CD14-positive monocyte (primary cell): ENCODE measurements at regions not wholly inside any gene's neighbourhood (a gene's known extent, or its start where the extent isn't known, plus 50 kb on each side); places are given as distances from the start of the nearest gene placed in this dataset.

Source experiments
- DNase-seq, 3 donors: peaks; one replicate each; pipeline ENCODE4 v3.0.0-alpha.2; 2011 to 2022
- H2AFZ ChIP-seq: 2 replicates; pipeline ENCODE4 v1.6.0; 2012; ENCODE audit warnings: mild to moderate bottlenecking, low read depth, low read length, inconsistent platforms; ENCODE audit not compliant: insufficient read depth, poor library complexity, severe bottlenecking
- H3K27ac ChIP-seq, 2 donors: 1 replicate in 1 of 2; 2 replicates in 1 of 2; pipeline ENCODE4 v1.5.1; 2012 to 2013; ENCODE audit warnings: low read length in 2 of 2, control low read depth in 1 of 2, inconsistent platforms in 1 of 2, low read depth in 1 of 2, mild to moderate bottlenecking in 1 of 2
- H3K27me3 ChIP-seq, 2 donors: one replicate each; pipeline versions ENCODE4 v1.6.0 to v1.6.1; 2011 to 2013; ENCODE audit warnings: low read length in 2 of 2; ENCODE audit not compliant: control insufficient read depth in 2 of 2, insufficient read depth in 2 of 2
- H3K36me3 ChIP-seq, 2 donors: replicated peaks in 1 of 2; 1 replicate in 1 of 2; 2 replicates in 1 of 2; pipeline versions ENCODE4 v1.5.1 to v1.6.1; 2012 to 2013; ENCODE audit warnings: low read length in 2 of 2, control low read depth in 1 of 2, inconsistent platforms in 1 of 2, mild to moderate bottlenecking in 1 of 2; ENCODE audit not compliant: insufficient read depth in 2 of 2, control insufficient read depth in 1 of 2
- H3K4me1 ChIP-seq, 2 donors: 1 replicate in 1 of 2; 2 replicates in 1 of 2; pipeline versions ENCODE4 v1.5.1 to v1.6.1; 2012 to 2013; ENCODE audit warnings: low read length in 2 of 2, control low read depth in 1 of 2, inconsistent platforms in 1 of 2, mild to moderate bottlenecking in 1 of 2, moderate library complexity in 1 of 2; ENCODE audit not compliant: insufficient read depth in 2 of 2, control insufficient read depth in 1 of 2
- H3K4me2 ChIP-seq: replicated peaks from 2 replicates; pipeline ENCODE3; 2012; ENCODE audit warnings: low read length, moderate library complexity, mild to moderate bottlenecking; ENCODE audit not compliant: poor library complexity, severe bottlenecking; ENCODE audit errors: extremely low read depth
- H3K4me3 ChIP-seq, 3 experiments: fragments of 200-600 bp in 1 of 3; sonication (generic) in 1 of 3; replicated peaks in 1 of 3; 1 replicate in 2 of 3; 2 replicates in 1 of 3; pipeline ENCODE4 v1.5.1; 2011 to 2013; ENCODE audit warnings: low read length in 3 of 3, mild to moderate bottlenecking in 3 of 3, control low read depth in 2 of 3, low read depth in 2 of 3, inconsistent platforms in 1 of 3, moderate library complexity in 1 of 3
- H3K79me2 ChIP-seq: 2 replicates; pipeline ENCODE4 v1.6.0; 2012; ENCODE audit warnings: mild to moderate bottlenecking, control low read depth, inconsistent platforms, low read length, moderate library complexity; ENCODE audit not compliant: insufficient read depth
- H3K9ac ChIP-seq: 2 replicates; pipeline ENCODE4 v1.6.0; 2017; ENCODE audit warnings: low read length, mild to moderate bottlenecking; ENCODE audit not compliant: insufficient read depth, poor library complexity, severe bottlenecking
- H3K9me3 ChIP-seq, 2 donors: replicated peaks in 1 of 2; 1 replicate in 1 of 2; 2 replicates in 1 of 2; pipeline versions ENCODE4 v1.5.1 to v1.6.1; 2012 to 2013; ENCODE audit warnings: low read length in 2 of 2, control low read depth in 1 of 2; ENCODE audit not compliant: control insufficient read depth in 1 of 2, insufficient read depth in 1 of 2
- H4K20me1 ChIP-seq: 2 replicates; pipeline ENCODE4 v1.6.0; 2012; ENCODE audit warnings: mild to moderate bottlenecking, low read length, control low read depth, moderate library complexity; ENCODE audit not compliant: insufficient read depth
- H3K27ac Mint-ChIP-seq, 7 donors: one replicate each; pipeline ENCODE4 v1.8.0; 2020; ENCODE audit warnings: mild to moderate bottlenecking in 7 of 7, mixed read lengths in 7 of 7, moderate library complexity in 6 of 7, inconsistent platforms in 2 of 7
- H3K27me3 Mint-ChIP-seq, 3 donors: one replicate each; pipeline ENCODE4 v1.8.0; 2021 to 2022; ENCODE audit warnings: low read depth in 3 of 3, mild to moderate bottlenecking in 3 of 3, mixed read lengths in 3 of 3, moderate library complexity in 3 of 3, inconsistent platforms in 1 of 3
- H3K36me3 Mint-ChIP-seq, 2 donors: one replicate each; pipeline ENCODE4 v1.8.0; 2020; ENCODE audit warnings: mixed read lengths in 2 of 2, inconsistent platforms in 1 of 2, mild to moderate bottlenecking in 1 of 2
- H3K4me1 Mint-ChIP-seq: one replicate; pipeline ENCODE4 v1.8.0; 2020; ENCODE audit warnings: mild to moderate bottlenecking, mixed read lengths
- H3K4me3 Mint-ChIP-seq, 2 donors: one replicate each; pipeline ENCODE4 v1.8.0; 2020; ENCODE audit warnings: mild to moderate bottlenecking in 2 of 2, mixed read lengths in 2 of 2, moderate library complexity in 1 of 2
- H3K9me3 Mint-ChIP-seq, 7 donors: one replicate each; pipeline ENCODE4 v1.8.0; 2020 to 2022; ENCODE audit warnings: mixed read lengths in 7 of 7, mild to moderate bottlenecking in 6 of 7, moderate library complexity in 6 of 7, inconsistent platforms in 2 of 7
- CTCF ChIP-seq: fragments of 200-600 bp; IDR thresholded peaks from one replicate; pipeline ENCODE4 v1.8.0; 2022; ENCODE audit warnings: antibody characterized with exemption, mild to moderate bottlenecking
- WGBS: methylation state at CpG from one replicate; pipeline ENCODE4 v1.1.5; 2013; ENCODE audit warnings: missing lambda C conversion rate; ENCODE audit not compliant: insufficient coverage; 5-methylcytosine and 5-hydroxymethylcytosine counted together
- intact Hi-C, 2 donors: fragments of 100-400 bp; cut with micrococcal nuclease; formaldehyde crosslinking; loops; one replicate each; pipeline versions ENCODE4 v1.15.0 to v1.15.1; 2023

- no peaks in the 10 kb centered on the region for H3K36me3 ChIP-seq
- H3K79me2 ChIP-seq = no peaks in the 10 kb centered on the region
- Mint-ChIP-seq H3K4me1 (no peaks in the 10 kb centered on the region), H3K36me3 (no peaks in the 10 kb centered on the region), H3K9me3 (peaks cover 5 to 13% (median 8%) of the 10 kb centered on the region in 7 donors), H3K27ac (no peak overlapping the region), H3K4me3 (no peak overlapping the region), H3K27me3 (no peaks in the 10 kb centered on the region)
- no peaks in the 10 kb centered on the region for H3K4me1 ChIP-seq
- H3K27ac ChIP-seq = no peak overlapping the region
- peaks cover 10 to 21% of the 10 kb centered on the region in 2 donors for H3K9me3 ChIP-seq
- intact Hi-C loops = no loop called here
- no peak for DNase-seq
- H3K27me3 ChIP-seq = no peaks in the 10 kb centered on the region
- H4K20me1 ChIP-seq = no peaks in the 10 kb centered on the region
- H2AFZ ChIP-seq = no peak overlapping the region
- no peak overlapping the region for H3K4me3 ChIP-seq
- no peak overlapping the region for H3K9ac ChIP-seq
- no peak overlapping the region for H3K4me2 ChIP-seq
- TF ChIP-seq CTCF = no peak
- WGBS = no CpG with 5 or more reads among the region's 2 CpGs
These were observed 1396.3 kb downstream of the GATA3 start for GRCh38 chr10:9450801-9451200.

GRCh38 chr10:9451211-9451773 is 1396.8 kb downstream of the GATA3 start:
- peaks cover 10 to 21% of the 10 kb centered on the region in 2 donors for H3K9me3 ChIP-seq
- WGBS = no CpG with 5 or more reads among the region's 2 CpGs
- no peak for DNase-seq
- no peaks in the 10 kb centered on the region for H3K36me3 ChIP-seq
- no peaks in the 10 kb centered on the region for H3K79me2 ChIP-seq
- no peaks in the 10 kb centered on the region for H3K27me3 Mint-ChIP-seq
- no peak for TF ChIP-seq CTCF
- H3K27ac Mint-ChIP-seq = no peak overlapping the region
- H3K27me3 ChIP-seq = no peaks in the 10 kb centered on the region
- H3K4me3 Mint-ChIP-seq = no peak overlapping the region
- no peak overlapping the region for H3K9ac ChIP-seq
- no peaks in the 10 kb centered on the region for H3K4me1 ChIP-seq
- no peaks in the 10 kb centered on the region for H3K36me3 Mint-ChIP-seq
- no peak overlapping the region for H3K4me3 ChIP-seq
- H3K4me1 Mint-ChIP-seq = no peaks in the 10 kb centered on the region
- no peaks in the 10 kb centered on the region for H4K20me1 ChIP-seq
- intact Hi-C loops = no loop called here
- H3K4me2 ChIP-seq = no peak overlapping the region
- H2AFZ ChIP-seq = no peak overlapping the region
- H3K9me3 Mint-ChIP-seq = peaks cover 5 to 13% (median 9%) of the 10 kb centered on the region in 7 donors
- no peak overlapping the region for H3K27ac ChIP-seq
